Activated CD4-positive, alpha-beta memory T cell treated with anti-CD3 and anti-CD28 coated beads for 36 hours (primary cell): ENCODE measurements at regions not wholly inside any gene's neighbourhood (a gene's known extent, or its start where the extent isn't known, plus 50 kb on each side); places are given as distances from the start of the nearest gene placed in this dataset.

Experiments used
- CTCF ChIA-PET: fragments of 350-600 bp; sonication (Branson Sonifier 250); formaldehyde crosslinking; loops from one replicate; lab custom pipeline; 2021; ENCODE audit warnings: antibody characterized with exemption, inconsistent platforms; lab: Charles Lee
- POLR2A ChIA-PET: fragments of 350-600 bp; sonication (Branson Sonifier 250); formaldehyde crosslinking; loops from one replicate; lab custom pipeline; 2021; ENCODE audit warnings: antibody characterized with exemption; lab: Charles Lee
- DNase-seq: peaks from one replicate; pipeline ENCODE4 v3.0.0-alpha.2; 2020
- H3K27ac Mint-ChIP-seq: one replicate; pipeline ENCODE4 v1.8.0; 2021; ENCODE audit warnings: mixed read lengths
- H3K27me3 Mint-ChIP-seq: one replicate; pipeline ENCODE4 v1.8.0; 2021; ENCODE audit warnings: mixed read lengths
- H3K36me3 Mint-ChIP-seq: one replicate; pipeline ENCODE4 v1.8.0; 2021; ENCODE audit warnings: mixed read lengths
- H3K4me1 Mint-ChIP-seq: one replicate; pipeline ENCODE4 v1.8.0; 2021; ENCODE audit warnings: low read depth, mixed read lengths
- H3K4me3 Mint-ChIP-seq: one replicate; pipeline ENCODE4 v1.8.0; 2021; ENCODE audit warnings: mild to moderate bottlenecking, mixed read lengths
- H3K9me3 Mint-ChIP-seq: one replicate; pipeline ENCODE4 v1.8.0; 2021; ENCODE audit warnings: mixed read lengths
- intact Hi-C: fragments of 100-400 bp; cut with micrococcal nuclease; formaldehyde crosslinking; loops from one replicate; pipeline ENCODE4 v1.15.1; 2023

- CTCF ChIA-PET = interaction anchor here (0.7 kb wide), 1 partner anchor 363 kb away, joined by 3 read pairs; no protein-coding TSS in a partner anchor
- intact Hi-C loops = no loop called here
- Mint-ChIP-seq H3K4me1 (peaks cover 14% of the 10 kb centered on the region), H3K36me3 (no peaks in the 10 kb centered on the region), H3K4me3 (no peak overlapping the region), H3K27me3 (peaks cover 6% of the 10 kb centered on the region), H3K9me3 (no peaks in the 10 kb centered on the region), H3K27ac (no peak overlapping the region)
- POLR2A ChIA-PET = no interaction called here
- DNase-seq = no peak
Measured at GRCh38 chr6:156658186-156658965, 118.8 kb upstream of the ARID1B start.

- no peak overlapping the region for H3K4me3 Mint-ChIP-seq
- no peak overlapping the region for H3K27ac Mint-ChIP-seq
- no peaks in the 10 kb centered on the region for H3K36me3 Mint-ChIP-seq
- peaks cover 14% of the 10 kb centered on the region for H3K4me1 Mint-ChIP-seq
- ChIA-PET POLR2A (no interaction called here), CTCF (no interaction called here)
- H3K27me3 Mint-ChIP-seq = peaks cover 6% of the 10 kb centered on the region
- no peaks in the 10 kb centered on the region for H3K9me3 Mint-ChIP-seq
- intact Hi-C loops = no loop called here
- DNase-seq = no peak
Measured at GRCh38 chr6:156657296-156657695, 119.9 kb upstream of the ARID1B start.

- intact Hi-C loops = no loop called here
- Mint-ChIP-seq H3K27ac (no peak overlapping the region), H3K4me1 (peaks cover 14% of the 10 kb centered on the region), H3K4me3 (no peak overlapping the region), H3K27me3 (peaks cover 6% of the 10 kb centered on the region), H3K36me3 (no peaks in the 10 kb centered on the region), H3K9me3 (no peaks in the 10 kb centered on the region)
- no peak for DNase-seq
- ChIA-PET CTCF (interaction anchor here (0.5 kb wide), 1 partner anchor 129 kb away, joined by 3 read pairs; no protein-coding TSS in a partner anchor), POLR2A (no interaction called here)
Measured at GRCh38 chr6:156654919-156655918, 122.0 kb upstream of the ARID1B start.

GRCh38 chr6:156652231-156652750, 124.9 kb upstream of the ARID1B start:
- peaks cover 6% of the 10 kb centered on the region for H3K27me3 Mint-ChIP-seq
- H3K4me3 Mint-ChIP-seq = no peak overlapping the region
- ChIA-PET POLR2A (no interaction called here), CTCF (no interaction called here)
- no peak overlapping the region for H3K27ac Mint-ChIP-seq
- H3K36me3 Mint-ChIP-seq = no peaks in the 10 kb centered on the region
- H3K9me3 Mint-ChIP-seq = no peaks in the 10 kb centered on the region
- DNase-seq = no peak
- H3K4me1 Mint-ChIP-seq = peaks cover 9% of the 10 kb centered on the region
- intact Hi-C loops = no loop called here

- intact Hi-C loops = no loop called here
- H3K4me1 Mint-ChIP-seq = peaks cover 15% of the 10 kb centered on the region
- no peaks in the 10 kb centered on the region for H3K9me3 Mint-ChIP-seq
- H3K27ac Mint-ChIP-seq = no peak overlapping the region
- POLR2A ChIA-PET = no interaction called here
- DNase-seq = no peak
- CTCF ChIA-PET = no interaction called here
- H3K4me3 Mint-ChIP-seq = no peak overlapping the region
- H3K36me3 Mint-ChIP-seq = no peaks in the 10 kb centered on the region
- peaks cover 13% of the 10 kb centered on the region for H3K27me3 Mint-ChIP-seq
Measured at GRCh38 chr6:156651486-156651885, 125.7 kb upstream of the ARID1B start.

- ChIA-PET CTCF (no interaction called here), POLR2A (no interaction called here)
- Mint-ChIP-seq H3K27me3 (peaks cover 16% of the 10 kb centered on the region), H3K4me3 (no peak overlapping the region), H3K36me3 (no peaks in the 10 kb centered on the region), H3K4me1 (peaks cover 16% of the 10 kb centered on the region), H3K9me3 (no peaks in the 10 kb centered on the region), H3K27ac (no peak overlapping the region)
- intact Hi-C loops = no loop called here
- DNase-seq = no peak
Measured at GRCh38 chr6:156650896-156651390, 126.2 kb upstream of the ARID1B start.

- no peaks in the 10 kb centered on the region for H3K9me3 Mint-ChIP-seq
- H3K27ac Mint-ChIP-seq = no peak overlapping the region
- H3K36me3 Mint-ChIP-seq = no peaks in the 10 kb centered on the region
Measured at GRCh38 chr6:156648616-156649015, 128.6 kb upstream of the ARID1B start.

GRCh38 chr6:156647991-156648390, 129.2 kb upstream of the ARID1B start:
- ChIA-PET CTCF (no interaction called here), POLR2A (no interaction called here)
- Mint-ChIP-seq H3K36me3 (no peaks in the 10 kb centered on the region), H3K4me3 (no peak overlapping the region), H3K4me1 (peaks cover 16% of the 10 kb centered on the region), H3K27ac (no peak overlapping the region), H3K9me3 (no peaks in the 10 kb centered on the region), H3K27me3 (peaks cover 13% of the 10 kb centered on the region)
- intact Hi-C loops = no loop called here
- DNase-seq = no peak

More at GRCh38 chr6:156648616-156649015, 128.6 kb upstream of the ARID1B start:
- H3K4me3 Mint-ChIP-seq = no peak overlapping the region
- intact Hi-C loops = no loop called here
- POLR2A ChIA-PET = no interaction called here
- H3K27me3 Mint-ChIP-seq = peaks cover 13% of the 10 kb centered on the region
- CTCF ChIA-PET = interaction anchor here (1.1 kb wide), 1 partner anchor 410 kb away, joined by 3 read pairs; no protein-coding TSS in a partner anchor
- DNase-seq = no peak
- peaks cover 16% of the 10 kb centered on the region for H3K4me1 Mint-ChIP-seq

GRCh38 chr6:156647140-156647784, 129.9 kb upstream of the ARID1B start:
- no peak overlapping the region for H3K27ac Mint-ChIP-seq
- no peak for DNase-seq
- no peak overlapping the region for H3K4me3 Mint-ChIP-seq
- intact Hi-C loops = no loop called here
- peaks cover 13% of the 10 kb centered on the region for H3K27me3 Mint-ChIP-seq
- H3K9me3 Mint-ChIP-seq = no peaks in the 10 kb centered on the region
- ChIA-PET POLR2A (no interaction called here), CTCF (no interaction called here)
- H3K4me1 Mint-ChIP-seq = peaks cover 16% of the 10 kb centered on the region
- H3K36me3 Mint-ChIP-seq = no peaks in the 10 kb centered on the region

GRCh38 chr6:156646496-156646895, 130.7 kb upstream of the ARID1B start:
- POLR2A ChIA-PET = no interaction called here
- no peaks in the 10 kb centered on the region for H3K36me3 Mint-ChIP-seq
- H3K27me3 Mint-ChIP-seq = peaks cover 13% of the 10 kb centered on the region
- no peak for DNase-seq
- no peak overlapping the region for H3K27ac Mint-ChIP-seq
- intact Hi-C loops = no loop called here
- H3K9me3 Mint-ChIP-seq = no peaks in the 10 kb centered on the region
- CTCF ChIA-PET = no interaction called here
- peaks cover 16% of the 10 kb centered on the region for H3K4me1 Mint-ChIP-seq
- no peak overlapping the region for H3K4me3 Mint-ChIP-seq

GRCh38 chr6:156645097-156645496, 132.1 kb upstream of the ARID1B start:
- no peaks in the 10 kb centered on the region for H3K9me3 Mint-ChIP-seq
- no peaks in the 10 kb centered on the region for H3K36me3 Mint-ChIP-seq
- intact Hi-C loops = no loop called here
- H3K4me1 Mint-ChIP-seq = peaks cover 16% of the 10 kb centered on the region
- no peak overlapping the region for H3K27ac Mint-ChIP-seq
- ChIA-PET CTCF (no interaction called here), POLR2A (no interaction called here)
- no peak for DNase-seq
- no peak overlapping the region for H3K4me3 Mint-ChIP-seq
- H3K27me3 Mint-ChIP-seq = peaks cover 13% of the 10 kb centered on the region
